ENCODE measurements at regions not wholly inside any gene's neighbourhood (a gene's known extent, or its start where the extent isn't known, plus 50 kb on each side); places are given as distances from the start of the nearest gene placed in this dataset.
A peak's percentile ranks its signal among the peaks of the same experiment; 100 is the strongest.
"Not testable (repeated sequence)": the region's sequence is repeated elsewhere in the genome, so short reads cannot be mapped to it uniquely, and the experiment has no call there.

DNA sequence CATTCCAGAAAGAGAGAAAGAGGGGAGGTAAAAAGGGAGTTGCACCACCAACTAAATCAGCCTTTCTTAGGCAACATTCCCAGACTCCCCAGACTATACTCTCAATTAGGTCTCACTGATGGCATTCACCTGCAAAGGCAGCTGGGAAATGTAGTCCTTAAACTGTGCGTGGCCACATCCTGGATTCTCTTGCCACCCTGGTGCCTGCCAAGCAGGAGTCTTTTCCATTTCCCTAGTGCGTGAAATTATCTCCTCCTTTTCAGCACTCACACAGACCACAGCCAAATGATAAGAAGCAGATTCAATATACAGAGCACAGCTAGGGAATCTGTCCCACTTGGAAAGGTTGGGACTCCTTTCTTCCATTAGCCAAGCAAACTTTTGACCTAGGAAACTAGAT is 298.0 kb downstream of the ANAPC1 start:
- H3K27ac Mint-ChIP-seq; H3K9me3 Mint-ChIP-seq; H3K4me1 Mint-ChIP-seq (ENCODE audit: low read depth); H3K27me3 Mint-ChIP-seq (ENCODE audit: low read depth); H3K36me3 Mint-ChIP-seq (ENCODE audit: low read depth); H3K4me3 Mint-ChIP-seq: not testable (repeated sequence)

DNA sequence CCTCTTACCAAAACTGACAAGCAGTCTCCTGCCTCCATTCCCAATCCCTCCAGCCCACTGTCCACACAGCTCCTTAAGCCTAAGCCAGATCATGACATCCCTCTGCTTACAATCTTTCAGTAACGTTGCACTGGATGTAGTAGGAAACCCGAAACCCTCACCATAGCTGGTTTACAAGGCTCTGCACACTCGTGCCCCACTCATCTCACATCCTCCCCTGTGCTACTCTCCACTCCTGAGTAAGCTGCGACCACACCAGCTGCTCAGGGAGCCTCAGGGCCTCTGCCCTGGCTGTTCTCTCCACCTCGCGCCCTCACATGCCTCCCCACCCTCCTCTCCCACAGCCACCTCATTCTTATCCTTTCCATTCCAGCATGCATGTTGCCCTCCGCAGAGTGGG is 288.9 kb downstream of the ANAPC1 start:
- H3K9me3 Mint-ChIP-seq; H3K4me3 Mint-ChIP-seq; H3K4me1 Mint-ChIP-seq (ENCODE audit: low read depth); H3K27ac Mint-ChIP-seq; H3K36me3 Mint-ChIP-seq (ENCODE audit: low read depth); H3K27me3 Mint-ChIP-seq (ENCODE audit: low read depth): not testable (repeated sequence)

DNA sequence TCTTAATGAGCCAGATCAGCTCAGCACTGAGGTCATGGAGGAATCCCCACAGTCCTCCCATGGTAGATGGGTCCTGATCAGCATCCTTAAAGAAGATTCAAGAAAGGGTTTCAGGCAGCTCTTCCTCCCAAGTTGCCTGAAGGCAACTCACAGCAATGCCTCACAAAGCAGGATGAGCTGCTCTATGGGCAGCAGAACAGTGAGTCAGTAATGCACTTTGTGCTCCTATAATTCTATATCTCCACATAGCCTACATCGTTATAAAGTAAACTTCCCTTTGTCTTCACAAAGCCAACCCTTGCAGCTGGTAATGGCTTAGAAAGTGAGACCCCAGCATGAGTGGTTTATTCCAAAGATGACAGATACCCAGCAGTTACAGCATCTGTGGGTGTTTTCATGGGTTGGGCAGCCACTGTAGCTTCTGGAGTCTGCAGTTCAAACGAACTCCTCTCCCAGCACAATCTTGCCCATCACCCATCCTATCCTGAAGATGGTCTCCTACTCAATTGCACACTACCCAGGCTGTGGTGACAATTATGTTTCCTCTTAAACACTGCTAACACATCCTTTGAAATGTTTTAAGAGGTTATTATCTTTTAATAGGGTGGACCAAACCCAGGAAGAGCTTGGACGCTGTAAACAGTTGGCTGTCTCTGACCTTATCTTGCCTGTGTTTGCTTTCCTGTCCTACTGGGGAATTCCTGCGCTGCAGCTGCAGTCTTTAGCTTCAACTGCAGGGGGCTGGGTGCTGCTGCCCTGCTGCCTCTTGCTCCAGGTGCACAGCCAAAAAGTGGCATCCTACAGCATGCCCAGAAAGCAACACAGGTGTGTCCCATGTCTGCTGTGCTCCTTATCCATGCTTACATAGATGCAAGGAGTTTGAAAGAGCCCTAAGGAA is 286.9 kb downstream of the ANAPC1 start:
- not testable (repeated sequence) for H3K9me3 Mint-ChIP-seq; H3K27me3 Mint-ChIP-seq (ENCODE audit: low read depth); H3K4me1 Mint-ChIP-seq (ENCODE audit: low read depth); H3K36me3 Mint-ChIP-seq (ENCODE audit: low read depth); H3K27ac Mint-ChIP-seq; H3K4me3 Mint-ChIP-seq

DNA sequence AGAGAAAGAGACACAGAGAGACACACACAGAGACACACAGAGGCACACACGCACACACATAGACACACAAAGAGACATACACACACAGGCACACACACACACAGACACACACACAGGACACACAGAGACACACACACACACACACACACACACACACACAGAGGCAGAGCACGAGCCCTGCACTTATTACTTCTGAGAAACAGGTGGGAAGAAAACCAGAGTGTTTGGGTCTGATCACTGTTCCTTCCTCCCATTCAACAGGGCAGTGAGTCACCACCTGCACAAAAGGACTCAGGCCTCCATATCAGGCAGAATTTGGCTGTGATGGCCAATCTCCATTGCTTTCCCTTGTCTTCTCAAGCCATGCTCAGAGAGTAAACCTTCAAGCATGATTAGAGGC is 285.0 kb downstream of the ANAPC1 start:
- H3K36me3 Mint-ChIP-seq (ENCODE audit: low read depth); H3K9me3 Mint-ChIP-seq; H3K4me1 Mint-ChIP-seq (ENCODE audit: low read depth): not testable (repeated sequence)
- Mint-ChIP-seq H3K4me3 (peak overlapping the region; percentile 0), H3K27ac (peak overlapping the region; percentile 13), H3K27me3 (ENCODE audit: low read depth) (peaks cover 12% of the 10 kb centered on the region)

DNA sequence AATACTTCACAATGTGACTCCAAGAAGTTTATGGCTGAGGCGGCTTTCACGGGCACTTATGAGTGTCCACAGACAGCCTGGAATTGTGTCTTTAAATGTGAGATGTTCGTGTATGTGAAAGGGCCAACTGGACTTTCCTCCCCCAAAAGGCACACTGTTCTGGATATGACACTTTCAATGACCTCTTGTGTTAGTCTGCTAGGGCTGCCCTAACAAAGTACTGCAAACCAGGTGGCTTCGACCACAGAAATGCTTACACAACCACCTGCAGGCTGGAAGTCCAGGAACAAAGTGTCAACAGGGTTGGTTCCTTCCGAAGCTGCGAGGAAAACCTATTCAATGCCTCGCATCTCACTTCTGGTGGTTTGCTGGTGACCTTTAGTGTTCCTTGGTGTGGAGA is 281.7 kb downstream of the ANAPC1 start:
- not testable (repeated sequence) for H3K4me1 Mint-ChIP-seq (ENCODE audit: low read depth); H3K27ac Mint-ChIP-seq; H3K36me3 Mint-ChIP-seq (ENCODE audit: low read depth); H3K9me3 Mint-ChIP-seq; H3K4me3 Mint-ChIP-seq
- peaks cover 12% of the 10 kb centered on the region for H3K27me3 Mint-ChIP-seq (ENCODE audit: low read depth)

DNA sequence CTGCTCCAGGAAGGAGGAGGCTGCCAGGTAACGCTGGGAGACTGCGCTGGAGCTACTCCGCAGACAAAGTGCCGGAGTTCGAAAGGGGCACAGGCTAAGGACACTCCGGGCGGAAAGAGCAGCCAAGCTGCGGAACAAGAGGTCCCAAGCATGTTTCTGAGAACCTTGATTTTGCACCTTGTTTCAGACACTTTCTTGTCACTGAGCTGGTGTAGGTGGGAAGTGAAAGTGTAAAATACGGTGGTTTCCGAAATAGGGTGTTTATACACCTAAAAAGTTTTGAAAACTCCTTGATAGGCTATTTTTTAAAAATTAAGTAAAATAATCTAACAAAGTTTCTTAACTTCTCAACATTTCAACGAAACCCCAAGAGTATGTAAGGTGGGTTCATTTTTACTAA is 278.2 kb downstream of the ANAPC1 start:
- H3K27ac Mint-ChIP-seq; H3K36me3 Mint-ChIP-seq (ENCODE audit: low read depth); H3K27me3 Mint-ChIP-seq (ENCODE audit: low read depth); H3K9me3 Mint-ChIP-seq; H3K4me3 Mint-ChIP-seq; H3K4me1 Mint-ChIP-seq (ENCODE audit: low read depth): not testable (repeated sequence)

DNA sequence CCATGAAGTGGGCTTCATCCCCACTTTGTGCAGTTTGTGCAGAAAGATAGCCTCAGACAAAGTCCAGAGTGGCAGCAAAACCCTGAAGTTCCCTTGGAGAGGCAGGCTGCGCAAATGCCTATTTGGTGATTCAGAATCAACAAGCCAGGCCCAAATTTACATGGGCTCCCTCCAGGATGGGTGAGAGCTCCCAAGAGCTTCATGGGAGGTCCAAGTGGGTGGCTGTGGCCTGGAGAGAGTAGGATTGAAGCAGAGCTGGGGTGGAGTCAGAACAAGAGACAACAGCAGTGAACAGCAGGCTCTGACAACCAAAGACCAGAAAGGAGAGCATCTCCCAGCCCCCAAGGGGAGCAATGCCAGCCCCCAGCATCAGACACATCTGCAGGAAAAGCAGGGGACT is 277.4 kb downstream of the ANAPC1 start:
- H3K27ac Mint-ChIP-seq; H3K36me3 Mint-ChIP-seq (ENCODE audit: low read depth); H3K9me3 Mint-ChIP-seq; H3K4me1 Mint-ChIP-seq (ENCODE audit: low read depth); H3K4me3 Mint-ChIP-seq: not testable (repeated sequence)
- H3K27me3 Mint-ChIP-seq (ENCODE audit: low read depth): peaks cover 11% of the 10 kb centered on the region

DNA sequence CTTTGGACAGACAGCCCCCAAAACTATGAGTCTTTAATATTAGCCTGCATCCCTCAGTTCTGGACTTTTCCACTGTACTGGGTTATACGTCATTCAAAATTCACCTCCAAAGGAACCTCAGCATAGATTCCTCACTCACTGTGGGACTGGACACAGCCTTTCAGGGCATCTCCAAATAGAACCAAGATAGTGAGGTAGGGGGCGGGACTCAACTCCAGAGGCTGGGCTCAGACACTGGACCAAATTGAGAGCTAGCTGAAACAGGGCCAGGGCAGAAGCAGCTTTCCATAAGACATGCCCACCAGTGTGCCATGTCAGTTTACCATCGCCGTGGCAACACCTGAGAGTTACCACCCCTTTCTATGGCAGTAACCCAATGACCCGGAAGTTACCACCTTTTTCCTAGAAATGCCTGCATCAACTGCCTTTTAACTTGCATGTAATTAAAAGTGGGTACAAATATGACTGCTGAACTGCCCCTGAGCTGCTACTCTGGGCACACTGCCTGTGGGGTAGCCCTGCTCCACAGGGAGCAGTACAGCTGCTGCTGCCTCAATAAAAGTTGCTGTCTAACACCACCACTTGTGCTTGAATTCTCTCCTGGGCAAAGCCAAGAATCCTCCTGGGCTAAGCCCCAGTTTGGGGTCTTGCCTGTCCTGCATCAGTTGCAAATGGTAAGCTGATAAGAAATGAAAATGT is 274.7 kb downstream of the ANAPC1 start:
- not testable (repeated sequence) for H3K27ac Mint-ChIP-seq; H3K27me3 Mint-ChIP-seq (ENCODE audit: low read depth); H3K36me3 Mint-ChIP-seq (ENCODE audit: low read depth); H3K4me3 Mint-ChIP-seq; H3K4me1 Mint-ChIP-seq (ENCODE audit: low read depth); H3K9me3 Mint-ChIP-seq

DNA sequence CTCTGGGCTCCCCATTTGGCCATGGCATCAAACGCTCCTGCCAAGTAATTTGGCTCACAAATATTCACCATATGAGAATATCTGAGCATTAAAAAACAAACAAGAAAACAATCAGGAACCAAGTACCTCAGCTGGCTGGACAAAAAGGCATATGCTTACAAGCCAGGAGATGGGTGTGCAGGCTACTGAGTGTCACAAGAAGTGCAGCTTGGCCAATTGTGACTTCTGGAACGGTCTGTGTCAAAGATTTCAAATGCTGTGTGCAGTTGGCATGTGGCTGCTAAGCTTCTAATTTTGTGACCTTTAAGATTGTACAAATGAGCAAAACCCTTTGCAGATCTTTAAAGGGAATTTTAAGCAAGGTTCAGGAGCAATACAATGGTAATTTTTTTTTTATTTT is 274.0 kb downstream of the ANAPC1 start:
- not testable (repeated sequence) for H3K4me3 Mint-ChIP-seq; H3K27me3 Mint-ChIP-seq (ENCODE audit: low read depth); H3K4me1 Mint-ChIP-seq (ENCODE audit: low read depth); H3K27ac Mint-ChIP-seq; H3K9me3 Mint-ChIP-seq; H3K36me3 Mint-ChIP-seq (ENCODE audit: low read depth)

DNA sequence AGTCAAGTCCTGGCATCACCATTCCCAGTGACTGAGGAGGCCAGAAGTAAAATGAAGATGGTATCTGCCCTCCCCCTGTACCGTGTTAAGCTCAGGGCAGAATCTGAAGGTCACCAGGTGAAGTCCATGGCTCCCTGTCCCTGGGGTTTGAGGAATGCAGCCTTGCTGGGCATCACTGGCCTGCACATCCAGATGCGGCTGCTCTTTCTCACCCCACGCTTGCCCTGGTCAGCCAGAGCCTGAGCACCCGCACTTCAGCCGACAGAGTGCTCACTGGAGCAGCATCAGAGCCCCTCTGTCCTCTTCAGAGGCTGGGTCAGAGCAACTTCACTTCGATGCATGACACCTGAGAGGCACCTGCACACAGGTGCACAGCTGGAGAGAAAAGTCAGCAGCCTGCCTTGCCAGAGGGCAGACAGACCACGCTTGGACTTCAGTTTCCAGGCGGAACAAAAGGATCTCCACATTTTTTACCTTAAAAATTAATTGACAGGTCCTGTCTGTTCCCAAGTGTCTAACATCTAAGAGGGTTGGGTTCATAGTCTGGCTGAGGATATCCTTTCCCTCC is 267.3 kb downstream of the ANAPC1 start:
- peaks cover 15% of the 10 kb centered on the region for H3K27me3 Mint-ChIP-seq (ENCODE audit: low read depth)
- H3K4me1 Mint-ChIP-seq (ENCODE audit: low read depth): peaks cover 15% of the 10 kb centered on the region
- H3K4me3 Mint-ChIP-seq: no peak overlapping the region
- no peaks in the 10 kb centered on the region for H3K9me3 Mint-ChIP-seq
- no peak overlapping the region for H3K27ac Mint-ChIP-seq
- H3K36me3 Mint-ChIP-seq (ENCODE audit: low read depth): peaks cover 2% of the 10 kb centered on the region

DNA sequence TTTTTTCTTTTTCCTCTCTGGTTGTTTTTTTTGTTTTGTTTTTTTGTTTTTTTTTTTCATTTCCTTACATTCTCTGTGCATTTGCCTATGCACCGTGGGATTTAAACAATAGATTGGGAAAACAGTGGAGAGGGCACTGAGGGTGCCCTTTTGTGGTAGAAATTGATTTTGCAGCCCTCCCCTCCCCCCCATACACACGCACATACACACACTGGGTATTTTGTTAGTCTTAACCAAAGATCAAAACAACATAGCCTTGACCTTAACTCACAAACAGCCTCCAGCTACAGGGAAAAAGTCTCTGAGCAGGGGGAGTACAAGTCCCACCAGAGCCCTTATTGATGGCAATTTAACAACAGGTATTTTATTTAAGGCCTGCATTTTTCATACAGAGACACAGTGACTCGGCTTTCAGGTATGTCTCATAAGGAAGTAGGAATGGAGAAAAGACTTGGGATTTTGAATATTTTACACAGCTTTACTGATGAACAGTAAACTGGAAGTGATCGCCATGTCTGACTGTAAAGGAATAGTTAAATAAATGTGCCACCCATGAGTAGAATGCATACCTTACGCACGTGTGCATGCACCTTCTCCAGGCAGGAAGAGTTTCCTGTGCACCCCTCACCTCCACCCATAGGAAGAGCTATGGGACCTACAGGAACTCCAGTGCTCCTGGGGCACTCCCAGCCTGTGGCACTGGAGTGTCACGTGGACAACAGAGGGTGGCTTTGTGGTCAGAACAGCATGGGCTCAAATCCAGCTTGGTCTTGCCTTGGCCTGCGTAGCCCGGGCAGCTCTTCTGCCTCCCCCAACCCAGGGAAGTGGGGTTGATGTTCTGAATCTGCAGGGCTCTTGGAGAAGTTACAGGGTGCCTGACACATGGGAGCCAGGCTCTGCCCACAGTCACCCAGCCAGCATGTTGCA is 266.4 kb downstream of the ANAPC1 start:
- peaks cover 2% of the 10 kb centered on the region for H3K36me3 Mint-ChIP-seq (ENCODE audit: low read depth)
- no peak overlapping the region for H3K27ac Mint-ChIP-seq
- no peaks in the 10 kb centered on the region for H3K9me3 Mint-ChIP-seq
- peaks cover 13% of the 10 kb centered on the region for H3K27me3 Mint-ChIP-seq (ENCODE audit: low read depth)
- H3K4me3 Mint-ChIP-seq: no peak overlapping the region
- peaks cover 15% of the 10 kb centered on the region for H3K4me1 Mint-ChIP-seq (ENCODE audit: low read depth)

DNA sequence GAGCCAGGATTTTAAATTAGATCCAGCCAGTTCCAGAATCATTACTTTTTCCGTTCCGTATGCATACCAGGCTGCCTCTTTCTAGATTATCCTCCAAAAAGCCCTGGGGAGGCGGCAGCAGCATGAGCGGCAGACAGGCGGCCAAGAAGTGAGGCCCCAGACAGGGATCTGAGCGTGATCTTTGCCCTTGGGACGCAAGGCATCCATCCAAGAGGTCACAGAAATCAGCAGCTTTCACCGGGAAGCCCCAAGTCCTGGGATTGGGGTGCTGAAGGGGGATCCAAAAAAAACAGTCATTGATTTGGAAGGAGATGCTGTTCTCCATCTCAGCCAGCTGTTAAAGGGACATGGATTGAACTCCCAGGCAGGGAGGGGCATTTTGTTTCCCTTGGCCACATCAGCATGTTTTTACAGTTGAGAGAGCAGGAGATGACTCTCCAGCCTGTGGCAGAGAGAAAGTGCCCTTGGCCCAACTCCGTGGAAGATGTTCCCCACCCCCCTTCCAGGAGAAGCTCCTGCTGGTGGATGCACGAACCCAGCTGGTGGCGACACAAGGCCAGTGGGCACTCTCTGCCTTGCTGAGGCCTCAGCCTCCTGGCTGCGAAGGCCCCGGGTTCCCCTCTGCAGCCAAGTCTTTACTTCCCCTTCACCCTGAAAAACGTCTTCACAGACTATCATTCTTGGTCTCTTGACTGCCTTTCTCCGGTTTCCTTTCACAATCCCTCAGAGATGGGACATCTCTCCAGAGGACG is 265.6 kb downstream of the ANAPC1 start:
- peaks cover 19% of the 10 kb centered on the region for H3K4me1 Mint-ChIP-seq (ENCODE audit: low read depth)
- peaks cover 2% of the 10 kb centered on the region for H3K36me3 Mint-ChIP-seq (ENCODE audit: low read depth)
- H3K4me3 Mint-ChIP-seq: no peak overlapping the region
- H3K9me3 Mint-ChIP-seq: no peaks in the 10 kb centered on the region
- H3K27ac Mint-ChIP-seq: no peak overlapping the region
- peaks cover 13% of the 10 kb centered on the region for H3K27me3 Mint-ChIP-seq (ENCODE audit: low read depth)

DNA sequence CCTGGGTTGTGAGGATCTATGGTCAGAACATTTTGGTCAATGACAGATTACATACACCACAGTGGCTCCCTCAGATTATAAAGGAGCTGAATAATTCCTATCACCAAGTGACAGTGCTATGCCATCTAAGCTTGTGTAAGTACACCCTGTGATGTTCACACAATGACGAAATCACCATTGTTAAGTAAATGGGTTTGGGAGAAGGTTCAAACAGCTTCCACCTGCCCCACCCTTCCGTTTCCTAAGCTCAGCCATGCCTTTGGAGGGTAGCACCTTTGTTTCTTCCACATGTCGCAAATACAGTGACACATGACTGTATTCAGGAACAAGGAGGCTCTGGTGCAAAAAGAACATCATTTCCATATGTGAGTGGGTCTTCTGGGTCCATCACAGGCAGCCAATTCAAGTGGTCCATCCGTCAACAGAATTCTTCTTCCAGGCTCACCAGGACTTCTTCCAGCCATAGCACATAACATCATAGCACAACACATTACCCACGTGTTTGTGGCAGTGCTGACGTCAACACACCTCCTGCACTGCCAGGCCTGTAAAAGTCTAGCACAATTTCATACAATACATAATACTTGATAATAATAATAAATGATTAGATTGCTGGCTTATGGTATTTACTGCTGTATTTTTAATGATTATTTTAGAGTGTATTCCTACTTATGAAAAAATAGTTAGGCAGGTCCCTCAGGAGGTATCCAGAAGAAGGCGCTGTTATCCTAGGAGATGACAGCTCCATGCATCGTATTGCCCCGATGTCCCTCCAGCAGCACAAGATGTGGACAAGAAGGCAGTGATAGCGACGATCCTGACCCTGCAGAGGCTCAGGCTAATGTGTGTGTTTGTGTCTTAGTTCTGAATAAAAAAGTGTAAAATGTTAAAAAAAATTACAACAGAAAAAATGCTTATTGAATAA is 264.8 kb downstream of the ANAPC1 start:
- H3K27ac Mint-ChIP-seq: no peak overlapping the region
- no peaks in the 10 kb centered on the region for H3K9me3 Mint-ChIP-seq
- peaks cover 25% of the 10 kb centered on the region for H3K4me1 Mint-ChIP-seq (ENCODE audit: low read depth)
- no peak overlapping the region for H3K4me3 Mint-ChIP-seq
- H3K27me3 Mint-ChIP-seq (ENCODE audit: low read depth): peaks cover 13% of the 10 kb centered on the region
- H3K36me3 Mint-ChIP-seq (ENCODE audit: low read depth): peaks cover 2% of the 10 kb centered on the region

Measured in T-helper 1 cell treated with Interleukin-12 subunit alpha and Interleukin-12 subunit beta and Interleukin-4 antibody, amounts not matched to agents 30 μg/mL and 1 μg/mL, for 36 hours (primary cell).